Endometrial microvascular endothelial cells (primary cell): ENCODE measurements at regions not wholly inside any gene's neighbourhood (a gene's known extent, or its start where the extent isn't known, plus 50 kb on each side); places are given as distances from the start of the nearest gene placed in this dataset.

Experiments used
- in situ Hi-C: cut with HindIII; loops from 2 replicates; pipeline ENCODE4 v1.10.0; 2017; ENCODE audit warnings: low sequenced_read_pairs, low pct_unique_long_range_greater_than_20kb; ENCODE audit errors: inconsistent ontology term

- in situ Hi-C loops: no loop called here
Measured at GRCh38 chr1:201672685-201673084, 133.8 kb downstream of the NAV1 start.

- in situ Hi-C loops: no loop called here
Measured at GRCh38 chr1:201673093-201673492, 134.2 kb downstream of the NAV1 start.

- in situ Hi-C loops: no loop called here
Measured at GRCh38 chr1:201673915-201674314, 135.0 kb downstream of the NAV1 start.

- in situ Hi-C loops: no loop called here
Measured at GRCh38 chr1:201675143-201675542, 136.2 kb downstream of the NAV1 start.

- in situ Hi-C loops: no loop called here
Measured at GRCh38 chr1:201676197-201676596, 137.3 kb downstream of the NAV1 start.

GRCh38 chr1:201676641-201677040 lies 137.7 kb downstream of the NAV1 start:
- in situ Hi-C loops: no loop called here

- in situ Hi-C loops: no loop called here
Measured at GRCh38 chr1:201678264-201679101, 139.6 kb downstream of the NAV1 start.

GRCh38 chr1:201681375-201681774 lies 142.4 kb downstream of the NAV1 start:
- in situ Hi-C loops: no loop called here

- in situ Hi-C loops: no loop called here
Measured at GRCh38 chr1:201682964-201683363, 144.0 kb downstream of the NAV1 start.

GRCh38 chr1:201683397-201683796 lies 144.5 kb downstream of the NAV1 start:
- in situ Hi-C loops: no loop called here

- in situ Hi-C loops: no loop called here
Measured at GRCh38 chr1:201685485-201685884, 143.5 kb upstream of the IPO9 start.

- in situ Hi-C loops: no loop called here
Measured at GRCh38 chr1:201686714-201687455, 142.1 kb upstream of the IPO9 start.

- in situ Hi-C loops: no loop called here
Measured at GRCh38 chr1:201688514-201688913, 140.4 kb upstream of the IPO9 start.

GRCh38 chr1:201689647-201690046 lies 139.3 kb upstream of the IPO9 start:
- in situ Hi-C loops: no loop called here

- in situ Hi-C loops: no loop called here
Measured at GRCh38 chr1:201690528-201690927, 138.4 kb upstream of the IPO9 start.

- in situ Hi-C loops: no loop called here
Measured at GRCh38 chr1:201691716-201692554, 137.0 kb upstream of the IPO9 start.

- in situ Hi-C loops: no loop called here
Measured at GRCh38 chr1:201692555-201693394, 136.2 kb upstream of the IPO9 start.

- in situ Hi-C loops: no loop called here
Measured at GRCh38 chr1:201693890-201694607, 134.9 kb upstream of the IPO9 start.
